ENCODE measurements at regions not wholly inside any gene's neighbourhood (a gene's known extent, or its start where the extent isn't known, plus 50 kb on each side); places are given as distances from the start of the nearest gene placed in this dataset.
"Not testable (repeated sequence)": the region's sequence is repeated elsewhere in the genome, so short reads cannot be mapped to it uniquely, and the experiment has no call there.

DNA sequence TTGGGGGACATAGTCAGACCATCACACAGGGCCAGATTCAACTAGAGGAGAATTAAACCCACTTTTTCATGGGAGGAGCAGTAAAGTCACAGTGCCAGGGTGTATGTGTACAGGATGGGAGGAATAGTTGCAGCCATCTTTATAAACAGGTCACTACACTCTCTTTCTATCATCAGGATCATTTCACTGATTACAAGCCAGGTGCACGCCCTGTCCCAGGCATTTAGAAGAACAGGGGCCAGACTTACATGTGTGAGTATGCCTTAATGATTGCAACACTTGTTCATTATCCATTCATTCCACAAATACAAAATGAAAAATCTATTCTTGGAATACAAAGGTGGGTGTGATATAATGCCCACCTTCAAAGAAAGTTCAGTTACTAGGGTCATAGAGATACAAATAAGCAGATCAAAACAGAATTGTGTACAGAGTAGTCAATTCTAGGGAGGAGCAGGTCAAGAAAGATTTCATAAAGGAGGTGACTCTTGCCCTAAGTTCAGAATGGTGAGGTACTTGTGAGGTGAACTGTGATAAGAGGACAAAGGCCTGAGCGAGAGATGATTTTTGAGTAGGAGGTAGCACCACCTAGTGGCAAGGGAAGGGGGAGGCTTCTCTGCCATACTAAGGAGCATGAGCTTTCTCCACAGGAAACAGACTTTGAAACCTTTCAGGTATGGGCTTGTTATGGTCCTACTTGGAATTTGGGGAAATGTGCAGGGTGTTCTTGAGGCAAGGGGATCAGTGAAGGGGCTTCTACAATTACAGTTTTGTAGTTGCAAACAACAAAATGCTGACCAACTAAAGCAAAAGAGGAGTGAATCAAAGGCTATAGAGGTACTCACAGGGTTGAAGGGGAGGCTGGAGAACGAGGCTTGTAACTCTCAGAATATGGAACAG is 156.3 kb downstream of the SUCLG1 start:
- H3K4me3 ChIP-seq (ENCODE audit: low read depth, low read length) = no peak overlapping the region
- TF ChIP-seq, protein P1, sequence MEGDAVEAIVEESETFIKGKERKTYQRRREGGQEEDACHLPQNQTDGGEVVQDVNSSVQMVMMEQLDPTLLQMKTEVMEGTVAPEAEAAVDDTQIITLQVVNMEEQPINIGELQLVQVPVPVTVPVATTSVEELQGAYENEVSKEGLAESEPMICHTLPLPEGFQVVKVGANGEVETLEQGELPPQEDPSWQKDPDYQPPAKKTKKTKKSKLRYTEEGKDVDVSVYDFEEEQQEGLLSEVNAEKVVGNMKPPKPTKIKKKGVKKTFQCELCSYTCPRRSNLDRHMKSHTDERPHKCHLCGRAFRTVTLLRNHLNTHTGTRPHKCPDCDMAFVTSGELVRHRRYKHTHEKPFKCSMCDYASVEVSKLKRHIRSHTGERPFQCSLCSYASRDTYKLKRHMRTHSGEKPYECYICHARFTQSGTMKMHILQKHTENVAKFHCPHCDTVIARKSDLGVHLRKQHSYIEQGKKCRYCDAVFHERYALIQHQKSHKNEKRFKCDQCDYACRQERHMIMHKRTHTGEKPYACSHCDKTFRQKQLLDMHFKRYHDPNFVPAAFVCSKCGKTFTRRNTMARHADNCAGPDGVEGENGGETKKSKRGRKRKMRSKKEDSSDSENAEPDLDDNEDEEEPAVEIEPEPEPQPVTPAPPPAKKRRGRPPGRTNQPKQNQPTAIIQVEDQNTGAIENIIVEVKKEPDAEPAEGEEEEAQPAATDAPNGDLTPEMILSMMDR (IDR thresholded peaks at IDR 0.05; ENCODE audit: low read depth, low read length) = peak; percentile 93

DNA sequence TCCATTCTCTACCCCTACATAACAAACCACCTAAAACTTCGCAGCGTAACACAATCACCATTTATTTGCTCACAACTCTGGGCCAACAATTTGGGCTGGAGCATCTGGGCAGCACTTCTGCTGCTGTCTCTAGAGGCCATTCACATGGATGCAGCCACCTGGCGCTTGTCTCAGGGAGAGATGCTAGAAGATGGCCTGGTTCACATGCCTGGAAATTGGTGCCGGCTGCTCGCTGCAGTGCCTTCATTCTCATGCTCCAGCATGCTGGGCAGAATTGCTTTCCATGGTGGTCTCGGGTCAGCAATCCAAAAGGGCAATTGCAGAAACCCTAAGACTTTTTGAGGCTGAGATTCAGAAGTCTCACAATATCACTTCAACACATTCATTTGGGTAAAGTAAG is 157.4 kb downstream of the SUCLG1 start:
- no peak overlapping the region for H3K4me3 ChIP-seq (ENCODE audit: low read depth, low read length)
- TF ChIP-seq, protein P1 (IDR thresholded peaks at IDR 0.05; ENCODE audit: low read depth, low read length) = no peak

DNA sequence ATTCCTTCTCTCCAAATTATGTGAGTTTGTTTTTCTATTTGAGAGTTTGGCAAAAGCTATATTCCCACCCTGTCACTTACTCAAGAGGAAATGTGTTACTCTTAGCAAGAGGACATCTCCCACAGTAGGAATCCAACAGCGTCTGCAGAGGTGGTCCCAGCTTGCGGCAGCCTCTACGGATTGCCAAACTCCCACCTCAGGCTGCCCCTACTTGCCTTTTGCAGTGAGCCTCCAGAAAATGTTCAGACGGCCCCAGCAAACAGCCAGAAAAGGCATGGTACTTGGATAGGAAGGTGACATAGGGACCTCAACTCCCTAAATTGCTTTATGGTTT is 158.4 kb downstream of the SUCLG1 start:
- TF ChIP-seq, protein P1 (IDR thresholded peaks at IDR 0.05; ENCODE audit: low read depth, low read length) = no peak
- no peak overlapping the region for H3K4me3 ChIP-seq (ENCODE audit: low read depth, low read length)

DNA sequence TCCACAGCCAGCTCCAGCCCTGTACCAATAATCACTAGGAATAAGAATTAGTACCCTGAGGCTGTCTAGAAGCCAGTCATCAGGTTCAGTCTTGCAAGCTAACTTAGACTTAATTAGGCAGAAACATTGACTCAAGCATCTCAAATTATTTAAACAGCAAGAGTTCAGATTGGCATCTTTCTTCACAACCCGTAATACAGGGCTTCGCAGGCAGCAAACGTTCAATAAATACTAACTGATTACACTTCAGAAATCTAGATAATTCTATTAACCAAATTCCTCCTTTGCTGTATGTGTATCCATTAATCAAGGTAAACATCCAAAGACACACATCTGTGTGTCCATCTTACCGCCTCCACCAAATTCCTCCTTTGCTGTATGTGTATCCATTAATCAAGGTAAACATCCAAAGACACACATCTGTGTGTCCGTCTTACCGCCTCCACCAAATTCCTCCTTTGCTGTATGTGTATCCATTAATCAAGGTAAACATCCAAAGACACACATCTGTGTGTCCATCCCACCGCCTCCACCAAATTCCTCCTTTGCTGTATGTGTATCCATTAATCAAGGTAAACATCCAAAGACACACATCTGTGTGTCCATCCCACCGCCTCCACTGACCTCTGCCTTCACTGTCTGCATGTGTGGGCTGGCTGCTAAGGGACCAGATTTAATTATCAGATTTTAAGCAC is 158.9 kb downstream of the SUCLG1 start:
- H3K4me3 ChIP-seq (ENCODE audit: low read depth, low read length) = not testable (repeated sequence)

DNA sequence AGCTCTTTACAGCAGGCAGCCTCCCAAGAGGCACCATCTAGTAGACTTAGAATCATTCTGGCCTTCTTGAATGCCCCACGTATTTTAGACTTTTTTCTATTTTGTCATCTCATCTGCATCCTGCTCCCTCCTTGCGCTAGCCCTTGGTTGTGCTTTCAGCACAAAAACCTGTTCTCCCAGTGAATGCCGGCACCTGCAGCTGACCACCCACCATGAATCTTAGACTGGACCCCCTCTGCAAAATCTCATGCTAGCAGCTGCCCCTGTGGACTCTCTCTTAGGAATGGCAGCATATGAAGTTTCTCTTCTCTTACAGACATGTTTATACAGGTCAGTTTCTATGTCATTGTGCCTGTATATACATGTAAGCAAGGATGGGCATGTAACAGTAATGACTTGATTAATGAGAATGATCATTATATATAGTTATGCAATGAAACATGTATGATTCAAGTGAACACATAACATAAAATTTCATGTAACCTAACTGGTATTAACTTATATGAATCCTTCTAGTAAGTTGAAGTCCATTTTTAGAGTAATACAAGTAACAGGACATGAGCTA is 159.8 kb downstream of the SUCLG1 start:
- no peak overlapping the region for H3K4me3 ChIP-seq (ENCODE audit: low read depth, low read length)
- TF ChIP-seq, protein P1 (IDR thresholded peaks at IDR 0.05; ENCODE audit: low read depth, low read length) = no peak

DNA sequence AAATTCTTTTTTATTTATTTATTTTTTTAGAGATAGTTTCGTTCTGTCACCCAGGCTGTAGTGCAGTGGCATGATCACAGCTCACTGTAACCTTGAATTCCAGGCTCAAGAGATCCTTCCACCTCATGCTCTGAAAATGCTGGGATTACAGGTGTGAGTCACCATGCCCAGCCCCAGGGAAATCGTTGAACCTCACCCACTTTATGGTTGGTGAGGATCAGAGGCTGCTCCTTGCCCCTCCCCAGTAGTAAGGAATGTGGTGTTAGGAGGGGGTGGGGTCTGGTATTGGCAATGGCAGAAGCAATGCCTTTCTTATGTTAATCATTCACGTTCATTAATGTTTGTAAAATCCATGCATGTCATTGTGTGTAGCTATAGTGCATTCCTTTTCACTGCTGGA is 161.9 kb downstream of the SUCLG1 start:
- TF ChIP-seq, protein P1 (IDR thresholded peaks at IDR 0.05; ENCODE audit: low read depth, low read length) = no peak
- no peak overlapping the region for H3K4me3 ChIP-seq (ENCODE audit: low read depth, low read length)

DNA sequence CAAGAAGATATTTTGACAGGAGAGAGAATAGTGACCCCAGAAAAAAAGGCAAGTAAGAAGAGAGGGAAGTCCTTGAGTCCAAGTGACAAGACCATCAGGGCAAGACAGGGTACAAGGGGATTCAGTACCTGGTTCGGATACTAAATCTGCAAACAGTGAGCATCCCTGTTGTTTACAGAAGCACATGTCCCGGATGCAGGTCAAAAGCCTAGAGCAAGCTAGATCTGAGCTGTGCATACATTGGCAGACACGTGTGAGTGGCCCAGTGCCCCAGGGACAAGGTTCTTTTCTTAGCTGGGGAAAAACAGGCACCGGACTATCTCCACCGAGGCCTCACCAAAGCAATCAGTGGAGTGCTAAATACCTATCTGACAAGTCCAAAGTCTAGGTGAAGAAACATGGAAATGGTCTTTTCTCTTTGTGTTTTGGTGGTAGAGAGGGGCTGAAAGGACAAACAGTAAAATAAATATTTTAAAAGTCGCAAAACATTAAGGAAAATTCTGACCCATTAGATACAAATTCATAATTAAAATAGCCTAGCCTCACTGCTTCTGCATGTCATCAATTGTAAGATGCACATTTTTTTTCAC is 165.2 kb downstream of the SUCLG1 start:
- H3K4me3 ChIP-seq (ENCODE audit: low read depth, low read length) = no peak overlapping the region
- TF ChIP-seq, protein P1 (IDR thresholded peaks at IDR 0.05; ENCODE audit: low read depth, low read length) = no peak
